ENCODE measurements at regions not wholly inside any gene's neighbourhood (a gene's known extent, or its start where the extent isn't known, plus 50 kb on each side); places are given as distances from the start of the nearest gene placed in this dataset.

DNA sequence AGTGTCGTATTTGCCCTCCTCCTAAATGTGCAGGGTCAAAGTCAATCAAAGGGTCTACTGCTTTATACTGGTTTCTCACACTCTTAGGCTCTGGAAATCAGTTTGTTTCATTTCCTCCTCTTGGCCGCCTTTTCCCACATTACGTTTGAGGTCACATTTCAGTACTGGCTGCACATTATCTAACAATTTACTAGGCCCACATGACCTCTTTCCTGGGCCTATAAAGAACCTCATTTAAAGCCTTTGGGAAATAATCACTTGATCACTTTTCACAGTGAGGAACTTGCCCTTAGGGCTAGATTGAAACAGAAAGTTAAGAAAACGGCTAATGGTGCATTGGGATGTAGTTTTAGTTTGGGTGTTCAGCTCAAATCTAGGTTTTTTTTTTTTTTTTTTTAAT lies 497.5 kb downstream of the RERGL start:
- TF ChIP-seq, protein P1, sequence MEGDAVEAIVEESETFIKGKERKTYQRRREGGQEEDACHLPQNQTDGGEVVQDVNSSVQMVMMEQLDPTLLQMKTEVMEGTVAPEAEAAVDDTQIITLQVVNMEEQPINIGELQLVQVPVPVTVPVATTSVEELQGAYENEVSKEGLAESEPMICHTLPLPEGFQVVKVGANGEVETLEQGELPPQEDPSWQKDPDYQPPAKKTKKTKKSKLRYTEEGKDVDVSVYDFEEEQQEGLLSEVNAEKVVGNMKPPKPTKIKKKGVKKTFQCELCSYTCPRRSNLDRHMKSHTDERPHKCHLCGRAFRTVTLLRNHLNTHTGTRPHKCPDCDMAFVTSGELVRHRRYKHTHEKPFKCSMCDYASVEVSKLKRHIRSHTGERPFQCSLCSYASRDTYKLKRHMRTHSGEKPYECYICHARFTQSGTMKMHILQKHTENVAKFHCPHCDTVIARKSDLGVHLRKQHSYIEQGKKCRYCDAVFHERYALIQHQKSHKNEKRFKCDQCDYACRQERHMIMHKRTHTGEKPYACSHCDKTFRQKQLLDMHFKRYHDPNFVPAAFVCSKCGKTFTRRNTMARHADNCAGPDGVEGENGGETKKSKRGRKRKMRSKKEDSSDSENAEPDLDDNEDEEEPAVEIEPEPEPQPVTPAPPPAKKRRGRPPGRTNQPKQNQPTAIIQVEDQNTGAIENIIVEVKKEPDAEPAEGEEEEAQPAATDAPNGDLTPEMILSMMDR (conservative IDR thresholded peaks at IDR 0.05; ENCODE audit: low read length), result no peak
- TF ChIP-seq EZH2phosphoT487 (IDR thresholded peaks at IDR 0.05; ENCODE audit: borderline replicate concordance), result no peak
